HCT116 (cell line): ENCODE measurements at regions not wholly inside any gene's neighbourhood (a gene's known extent, or its start where the extent isn't known, plus 50 kb on each side); places are given as distances from the start of the nearest gene placed in this dataset.

Experiments used
- CBX3 ChIP-seq: IDR thresholded peaks from 2 replicates; pipeline ENCODE4 v1.6.1; 2012; ENCODE audit warnings: low read depth
- CTCF ChIP-seq, 3 experiments: fragments of 200-600 bp in 1 of 3; sonication (generic) in 1 of 3; IDR thresholded peaks in 2 of 3; conservative IDR thresholded peaks in 1 of 3; 2 replicates each; pipeline ENCODE4 v1.5.1; 2012 to 2017; ENCODE audit warnings: low read depth in 2 of 3, low read length in 2 of 3, antibody characterized with exemption in 1 of 3, borderline replicate concordance in 1 of 3, control low read depth in 1 of 3, mild to moderate bottlenecking in 1 of 3, mixed read lengths in 1 of 3, mixed run types in 1 of 3, moderate library complexity in 1 of 3; ENCODE audit not compliant: insufficient read depth in 1 of 3
- ELF1 ChIP-seq: IDR thresholded peaks from 2 replicates; pipeline ENCODE4 v1.6.1; 2012; ENCODE audit warnings: low read depth, borderline replicate concordance
- EZH2 ChIP-seq: fragments of 200-600 bp; sonication (generic); IDR thresholded peaks from 2 replicates; pipeline ENCODE4 v1.6.1; 2017; ENCODE audit warnings: antibody characterized with exemption, mixed run types
- EZH2phosphoT487 ChIP-seq: fragments of 200-600 bp; IDR thresholded peaks from 2 replicates; pipeline ENCODE4 v1.6.1; 2018; ENCODE audit warnings: antibody characterized with exemption, borderline replicate concordance
- POLR2A ChIP-seq: IDR thresholded peaks from 2 replicates; pipeline ENCODE4 v1.7.0; 2011; ENCODE audit warnings: borderline replicate concordance; ENCODE audit not compliant: insufficient read depth, insufficient read length; ENCODE audit errors: extremely low read depth
- POLR2AphosphoS5 ChIP-seq: IDR thresholded peaks from 2 replicates; pipeline ENCODE4 v1.6.1; 2011; ENCODE audit warnings: mild to moderate bottlenecking, low read depth, low read length, moderate library complexity
- RAD21 ChIP-seq: IDR thresholded peaks from 2 replicates; pipeline ENCODE4 v1.6.1; 2012; ENCODE audit warnings: low read depth, mild to moderate bottlenecking
- REST ChIP-seq: IDR thresholded peaks from 2 replicates; pipeline ENCODE4 v1.6.1; 2012; ENCODE audit warnings: low read depth
- SRF ChIP-seq: IDR thresholded peaks from 2 replicates; pipeline ENCODE4 v1.6.1; 2012; ENCODE audit warnings: low read depth
- TF ChIP-seq, protein P1 (sequence below): IDR thresholded peaks from 2 replicates; pipeline ENCODE4 v1.6.1; 2011; ENCODE audit warnings: mild to moderate bottlenecking, low read length, moderate library complexity; ENCODE audit not compliant: insufficient replicate concordance; ENCODE audit errors: extremely low read depth

GRCh38 chr1:221212926-221213325 lies 333.7 kb downstream of the HLX start:
- TF ChIP-seq, protein P1, sequence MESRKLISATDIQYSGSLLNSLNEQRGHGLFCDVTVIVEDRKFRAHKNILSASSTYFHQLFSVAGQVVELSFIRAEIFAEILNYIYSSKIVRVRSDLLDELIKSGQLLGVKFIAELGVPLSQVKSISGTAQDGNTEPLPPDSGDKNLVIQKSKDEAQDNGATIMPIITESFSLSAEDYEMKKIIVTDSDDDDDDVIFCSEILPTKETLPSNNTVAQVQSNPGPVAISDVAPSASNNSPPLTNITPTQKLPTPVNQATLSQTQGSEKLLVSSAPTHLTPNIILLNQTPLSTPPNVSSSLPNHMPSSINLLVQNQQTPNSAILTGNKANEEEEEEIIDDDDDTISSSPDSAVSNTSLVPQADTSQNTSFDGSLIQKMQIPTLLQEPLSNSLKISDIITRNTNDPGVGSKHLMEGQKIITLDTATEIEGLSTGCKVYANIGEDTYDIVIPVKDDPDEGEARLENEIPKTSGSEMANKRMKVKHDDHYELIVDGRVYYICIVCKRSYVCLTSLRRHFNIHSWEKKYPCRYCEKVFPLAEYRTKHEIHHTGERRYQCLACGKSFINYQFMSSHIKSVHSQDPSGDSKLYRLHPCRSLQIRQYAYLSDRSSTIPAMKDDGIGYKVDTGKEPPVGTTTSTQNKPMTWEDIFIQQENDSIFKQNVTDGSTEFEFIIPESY: no peak
- TF ChIP-seq EZH2phosphoT487 (no peak), CTCF (IDR thresholded peaks at IDR 0.05 in 2 of 3, conservative IDR thresholded peaks at IDR 0.05 in 1 of 3; ENCODE audit: borderline replicate concordance in 1 of 3, insufficient read depth in 1 of 3, low read depth in 2 of 3, low read length in 2 of 3) (no peak), SRF (no peak), POLR2A (no peak), EZH2 (no peak), RAD21 (no peak), REST (no peak), ELF1 (no peak), CBX3 (no peak), POLR2AphosphoS5 (no peak)
